GM19372 (cell line): ENCODE measurements at regions not wholly inside any gene's neighbourhood (a gene's known extent, or its start where the extent isn't known, plus 50 kb on each side); places are given as distances from the start of the nearest gene placed in this dataset.

Experiments
- ATAC-seq: cut with Tn5 transposase; IDR thresholded peaks from one replicate; pipeline ENCODE4 v1.9.1; 2021; ENCODE audit warnings: mild to moderate bottlenecking, low read depth, moderate library complexity; ENCODE audit not compliant: unreplicated experiment

DNA sequence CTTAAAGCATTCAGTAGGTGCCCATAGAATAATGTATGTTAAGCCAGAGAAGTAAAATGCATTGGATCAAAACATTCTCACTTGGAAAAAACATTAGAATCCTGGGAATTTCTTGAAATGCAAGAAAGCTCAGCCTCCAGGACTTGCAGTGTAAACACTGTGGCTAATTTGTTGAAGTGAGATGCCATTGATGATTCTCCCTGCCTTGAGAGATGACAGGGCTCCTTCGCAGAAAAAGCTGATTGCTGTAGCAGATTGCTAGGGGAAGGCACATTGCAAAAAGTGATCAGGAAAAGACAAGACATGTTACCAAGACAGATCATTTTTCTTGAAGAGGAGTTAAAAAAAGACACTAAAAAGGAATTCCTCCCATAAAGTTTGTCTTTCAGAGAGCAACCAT is 204.2 kb upstream of the HMGA2 start:
- no peak for ATAC-seq

DNA sequence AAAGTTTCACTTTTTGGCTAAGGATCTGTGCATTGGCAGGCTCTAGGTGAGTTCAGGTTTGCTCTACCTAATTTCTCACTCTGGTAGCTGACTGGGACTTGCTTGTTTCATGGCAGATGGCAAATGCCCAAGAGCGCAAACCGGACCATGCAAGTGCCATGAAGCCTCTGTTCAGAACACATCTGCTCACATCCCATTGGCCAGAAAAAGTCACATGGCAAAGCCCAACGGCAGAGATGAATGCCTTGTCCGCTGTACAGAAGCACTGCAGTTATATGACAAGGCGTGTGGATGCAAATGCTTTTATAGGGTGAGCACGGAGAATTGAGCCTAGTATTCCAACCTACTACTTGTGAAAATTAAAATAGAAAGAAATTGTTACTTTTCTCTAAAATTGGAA is 202.2 kb upstream of the HMGA2 start:
- ATAC-seq, result no peak

DNA sequence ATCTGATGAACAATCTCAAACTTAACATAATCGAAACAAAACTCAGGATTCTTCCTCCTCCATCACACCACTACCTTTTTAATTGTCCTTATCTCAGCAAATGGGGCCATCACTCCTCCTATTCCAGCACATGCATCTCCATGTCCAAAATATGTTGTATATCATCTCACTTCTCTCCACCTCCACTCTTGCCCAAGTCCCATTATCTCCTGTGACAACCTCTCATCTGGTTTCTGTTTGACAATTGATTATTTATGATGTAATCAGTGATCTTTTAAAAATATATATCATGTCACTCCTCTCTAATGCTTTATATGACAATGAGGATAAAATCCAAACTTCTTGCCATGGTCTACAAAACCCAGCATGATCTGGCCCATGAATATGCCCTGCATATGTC is 200.8 kb upstream of the HMGA2 start:
- no peak for ATAC-seq

DNA sequence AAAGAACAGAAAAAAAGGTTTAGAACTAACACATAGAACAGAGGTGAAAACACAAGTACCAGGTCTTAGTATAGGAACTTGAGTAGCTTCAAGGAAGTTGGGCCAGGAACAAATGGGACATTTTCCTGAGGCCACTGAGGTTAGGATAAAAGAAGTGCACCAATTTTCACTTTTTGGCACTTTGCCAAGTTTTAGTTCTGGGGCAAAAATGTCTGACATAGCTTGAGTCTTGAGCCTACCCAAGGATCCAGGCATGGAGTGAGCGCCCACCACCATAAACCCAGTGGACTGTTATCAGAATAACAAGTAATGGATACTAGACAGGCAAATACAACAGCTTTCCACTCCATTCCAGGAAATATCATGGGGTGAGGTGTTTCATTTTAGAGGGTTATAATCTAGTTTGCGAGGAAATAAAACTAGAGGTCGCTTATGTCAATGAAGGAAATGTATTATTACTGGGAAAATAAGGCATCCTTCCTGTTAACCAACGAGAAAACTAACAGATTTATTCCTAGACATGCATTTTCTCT is 199.7 kb upstream of the HMGA2 start:
- no peak for ATAC-seq

DNA sequence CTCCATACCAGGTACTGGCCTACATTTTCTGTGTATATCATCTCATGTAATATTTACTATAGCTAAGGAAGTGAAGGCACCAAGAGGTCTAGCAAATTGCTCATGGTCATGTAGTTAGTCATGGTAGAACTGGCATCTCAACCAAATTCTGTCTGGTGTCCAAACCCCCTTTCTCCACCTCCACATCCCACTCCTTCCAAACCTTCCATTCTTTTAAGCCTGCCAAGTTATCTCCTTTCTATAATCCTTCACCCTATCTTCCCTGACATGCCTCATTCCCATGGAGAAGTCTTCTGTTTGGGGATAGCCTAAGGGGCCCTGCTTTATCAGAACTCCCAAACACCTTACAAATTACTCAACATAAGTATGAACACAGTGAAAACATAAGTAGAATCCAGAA is 196.2 kb upstream of the HMGA2 start:
- ATAC-seq, result no peak

DNA sequence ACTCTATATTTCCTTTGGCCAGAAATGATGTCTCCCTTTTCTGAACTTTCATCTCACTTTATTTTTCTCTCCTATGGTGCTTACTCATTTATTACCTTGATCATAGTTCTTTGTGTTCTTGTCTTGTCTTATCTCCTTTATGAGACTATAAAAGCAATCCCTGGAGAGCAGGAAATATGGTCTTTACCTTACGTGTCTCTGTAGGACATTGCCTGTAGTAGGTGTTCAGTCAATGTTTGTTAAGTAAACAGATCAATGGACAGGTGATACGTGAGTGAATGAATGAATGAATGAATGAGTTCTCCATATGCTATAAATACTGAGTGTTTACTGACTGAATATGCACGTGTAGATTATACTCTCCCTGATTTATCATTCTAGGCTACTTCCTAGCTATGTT is 193.7 kb upstream of the HMGA2 start:
- no peak for ATAC-seq

DNA sequence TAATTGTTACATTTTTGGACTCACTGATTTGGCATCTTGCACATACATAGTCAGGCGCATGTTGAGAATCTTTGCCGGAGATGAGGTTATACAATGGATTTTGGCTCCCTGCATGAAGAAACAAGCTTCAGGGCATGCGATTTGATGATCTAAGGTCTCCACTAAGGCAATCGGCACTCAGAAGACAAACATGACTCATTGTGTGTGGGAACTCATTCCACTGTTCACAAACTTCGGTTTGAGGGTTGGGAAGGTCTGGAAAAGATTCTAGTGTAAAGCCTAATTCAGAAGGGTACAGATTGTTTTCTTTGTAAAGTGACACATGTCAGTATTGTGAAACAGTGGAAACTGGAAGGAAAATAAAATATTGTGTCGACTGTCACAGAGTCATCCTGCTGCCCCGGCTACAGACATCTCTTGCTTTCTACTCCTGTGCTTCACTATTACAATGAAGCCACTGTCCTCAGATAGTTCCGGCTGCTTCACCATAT is 192.6 kb upstream of the HMGA2 start:
- no peak for ATAC-seq

DNA sequence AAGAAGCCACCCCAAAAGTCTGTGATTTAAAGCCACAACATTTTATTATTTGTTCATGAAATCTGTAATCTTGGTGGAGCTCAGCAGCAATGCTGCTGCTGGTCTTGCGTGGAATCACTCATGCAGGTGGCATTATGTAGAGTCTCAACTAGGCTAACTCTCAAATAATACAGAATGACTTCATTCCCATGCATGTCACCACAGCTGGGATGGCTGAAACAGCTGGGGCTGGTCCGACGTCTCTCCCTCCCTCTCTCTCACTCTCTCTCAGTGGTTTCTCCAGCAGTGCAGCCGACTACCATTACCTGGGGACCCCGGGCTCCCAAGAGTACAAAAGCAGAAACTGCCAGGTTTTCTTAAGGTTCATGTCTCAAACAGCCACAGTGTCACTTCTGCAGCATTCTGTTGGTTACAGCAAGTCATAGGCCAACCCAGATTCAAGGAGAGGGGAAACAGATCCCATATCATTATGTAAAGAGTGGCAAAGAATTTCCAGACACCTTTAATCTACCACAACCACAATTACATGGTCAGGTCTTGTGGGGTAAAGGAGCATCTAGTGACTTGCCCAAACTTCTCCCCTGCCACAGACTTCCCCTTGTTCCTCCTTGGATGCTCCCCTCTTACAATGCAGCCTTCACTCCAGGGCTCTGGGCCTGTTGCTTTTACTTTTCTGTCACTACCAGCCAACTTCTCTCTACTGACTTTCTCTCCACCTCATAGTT is 192.0 kb upstream of the HMGA2 start:
- ATAC-seq, result no peak

DNA sequence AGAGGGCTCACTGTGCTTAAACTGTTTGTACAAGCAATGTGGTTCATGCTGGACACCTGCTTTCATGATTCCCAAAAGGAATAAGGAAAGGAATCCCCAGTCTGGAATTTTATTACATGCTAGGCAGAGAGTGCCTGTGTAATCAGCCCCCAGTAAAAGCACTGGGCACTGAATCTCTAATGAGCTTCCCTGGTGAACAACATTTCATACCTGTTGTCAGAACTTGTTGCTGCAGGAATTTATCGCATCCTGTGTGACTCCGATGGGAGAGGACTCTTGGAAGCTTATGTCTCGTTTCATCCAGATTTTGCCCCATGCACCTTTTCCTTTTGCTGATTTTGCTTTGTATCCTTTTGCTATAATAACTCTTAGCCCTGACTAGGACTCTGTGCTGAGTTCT is 190.2 kb upstream of the HMGA2 start:
- no peak for ATAC-seq

DNA sequence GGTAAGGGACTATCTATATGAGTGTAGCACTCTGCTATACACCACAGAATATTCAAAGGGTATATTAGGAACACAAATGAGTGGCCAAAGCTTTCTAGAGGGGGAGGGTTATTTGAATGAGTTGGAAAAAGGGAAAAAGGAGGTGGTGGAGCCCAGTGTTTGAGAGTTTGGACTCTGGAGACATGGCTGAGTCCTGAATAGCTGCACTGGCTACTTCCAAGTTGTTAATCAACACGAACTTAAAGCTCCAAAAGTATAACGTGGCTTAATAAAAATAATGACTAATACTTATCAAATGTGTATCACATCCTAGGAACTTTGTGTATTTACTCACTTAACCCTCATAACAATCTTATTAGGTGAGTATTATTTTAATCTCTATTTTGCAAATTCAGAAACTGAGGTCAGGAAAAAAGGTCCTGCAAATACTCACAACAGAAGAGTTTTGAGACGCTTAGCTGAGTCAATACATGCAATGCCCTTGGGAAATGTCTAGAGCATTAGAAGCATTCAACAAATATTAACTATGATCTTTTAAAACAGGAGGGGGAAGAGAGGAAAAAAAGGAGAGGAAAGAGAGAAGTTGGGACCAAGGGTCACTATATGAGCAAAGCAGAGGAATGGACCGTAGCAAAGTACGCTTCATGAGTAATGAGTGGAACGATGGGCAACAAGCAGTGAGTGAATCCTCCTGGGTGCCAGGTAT is 189.5 kb upstream of the HMGA2 start:
- ATAC-seq, result no peak

DNA sequence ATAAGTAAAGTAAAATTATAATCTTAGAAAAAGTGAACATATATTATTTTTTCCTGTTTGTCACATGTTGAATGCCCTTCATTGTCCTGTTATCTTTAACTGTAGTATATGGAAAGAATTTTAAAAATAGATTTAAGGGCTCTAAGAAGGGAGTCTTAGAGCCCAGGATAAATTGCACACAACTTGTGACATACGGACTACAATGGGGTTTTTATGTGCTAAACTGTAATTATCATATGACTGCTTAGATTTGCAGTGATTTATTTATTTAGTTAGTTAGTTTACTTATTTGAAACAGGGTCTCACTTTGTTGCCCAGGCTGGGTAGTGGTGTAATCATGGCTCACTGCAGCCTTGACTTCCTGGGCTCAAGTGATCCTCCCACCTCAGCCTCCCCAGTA is 187.8 kb upstream of the HMGA2 start:
- no peak for ATAC-seq

DNA sequence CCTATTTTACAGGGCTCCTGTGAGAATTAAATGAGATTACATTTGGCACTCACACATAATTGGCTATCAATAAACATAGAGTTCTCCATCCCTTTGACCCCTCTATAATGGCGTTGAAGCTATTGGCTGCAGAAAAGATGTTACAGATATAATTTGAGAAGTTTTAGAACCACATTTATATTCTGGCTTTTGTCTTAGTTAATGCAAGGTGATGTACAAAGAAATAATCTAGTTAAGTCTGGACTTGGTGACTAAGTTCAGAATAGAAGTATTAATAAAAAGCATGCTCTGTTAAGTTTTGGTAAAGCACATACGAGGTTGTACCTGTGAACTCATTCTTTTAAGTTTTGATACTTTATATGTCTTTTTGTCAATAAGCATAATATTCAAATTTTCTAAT is 187.1 kb upstream of the HMGA2 start:
- no peak for ATAC-seq

DNA sequence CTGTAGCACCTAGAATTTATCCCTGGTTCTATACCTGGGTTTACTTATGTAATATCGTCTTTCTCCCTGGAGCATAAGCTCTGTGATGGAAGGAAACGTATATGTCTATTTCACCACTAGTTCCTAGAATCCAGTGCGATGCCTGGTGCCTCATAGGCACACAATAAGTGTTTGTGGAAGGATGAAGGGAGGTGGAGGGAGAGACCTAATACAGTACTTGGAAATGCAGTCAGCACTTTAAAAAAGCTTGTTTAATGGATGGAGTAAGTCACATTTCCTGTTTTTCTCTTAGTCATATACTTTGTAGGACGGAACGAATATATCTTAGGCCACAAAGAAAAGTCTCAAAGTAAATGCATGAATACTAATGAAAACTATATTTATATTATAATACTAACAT is 186.5 kb upstream of the HMGA2 start:
- ATAC-seq, result no peak

DNA sequence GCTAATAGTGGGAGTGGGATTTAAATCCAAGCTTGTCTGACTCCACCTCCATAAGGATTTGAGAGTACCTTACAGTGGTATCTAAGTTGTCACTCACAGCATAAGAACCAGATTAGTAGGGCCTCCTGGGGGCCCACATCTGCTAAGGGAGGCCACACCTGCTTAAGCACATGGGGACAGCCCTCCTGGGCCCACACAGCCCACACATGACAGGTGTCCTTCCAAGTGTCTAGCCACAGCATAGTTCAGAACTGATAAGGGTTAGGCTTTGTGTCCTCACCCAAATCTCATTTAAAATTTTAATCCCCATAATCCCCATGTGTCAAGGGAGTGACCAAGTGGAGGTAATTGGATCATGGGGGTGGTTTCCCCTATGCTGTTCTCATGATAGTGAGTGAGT is 186.0 kb upstream of the HMGA2 start:
- ATAC-seq, result no peak

DNA sequence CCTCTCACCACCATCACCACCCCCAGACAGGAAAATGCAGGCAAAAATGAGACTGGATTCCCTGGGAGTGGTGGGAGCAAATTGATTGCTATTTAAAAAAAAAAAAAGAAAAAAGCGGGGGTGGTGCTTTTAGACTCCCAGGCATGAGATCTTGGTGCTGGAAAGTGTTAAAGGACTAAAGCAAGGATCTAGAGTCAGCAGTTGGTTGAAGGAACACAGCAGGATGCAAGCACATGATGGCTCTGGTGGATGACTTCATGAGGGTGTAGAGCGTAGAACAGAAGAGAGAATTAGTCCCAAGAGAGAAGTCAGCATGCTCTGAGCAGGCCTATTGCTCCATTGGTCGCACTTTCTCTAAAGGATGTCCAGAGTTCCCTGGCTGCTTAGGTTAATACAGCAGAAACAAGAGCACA is 183.8 kb upstream of the HMGA2 start:
- no peak for ATAC-seq

DNA sequence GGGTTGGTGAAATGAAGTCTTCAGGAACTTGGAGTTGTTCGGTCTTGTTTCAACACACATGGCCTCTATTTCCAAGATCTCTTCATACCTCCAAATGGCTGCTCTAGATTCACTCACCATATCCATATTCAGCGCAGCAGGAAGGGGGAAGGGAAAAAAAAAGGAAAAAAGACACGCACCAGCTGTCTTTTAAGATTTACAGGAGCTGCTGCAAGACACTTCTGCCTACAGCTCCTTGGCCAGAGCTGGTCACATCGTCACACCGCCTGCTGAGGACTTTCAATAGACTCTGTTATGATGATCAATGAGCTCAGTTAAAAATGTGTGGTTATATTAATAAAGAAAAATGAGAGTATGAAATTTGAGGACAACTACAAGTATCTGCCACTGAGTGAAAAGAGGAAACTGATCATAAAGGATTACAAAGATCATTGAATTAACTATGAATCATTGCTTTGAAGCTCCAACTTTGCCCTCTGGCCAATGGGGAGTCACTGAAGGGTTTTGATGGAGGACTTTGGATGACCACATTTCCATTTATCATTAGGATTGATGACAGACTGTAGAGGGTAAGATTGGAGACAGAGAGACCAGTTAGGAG is 182.1 kb upstream of the HMGA2 start:
- no peak for ATAC-seq

DNA sequence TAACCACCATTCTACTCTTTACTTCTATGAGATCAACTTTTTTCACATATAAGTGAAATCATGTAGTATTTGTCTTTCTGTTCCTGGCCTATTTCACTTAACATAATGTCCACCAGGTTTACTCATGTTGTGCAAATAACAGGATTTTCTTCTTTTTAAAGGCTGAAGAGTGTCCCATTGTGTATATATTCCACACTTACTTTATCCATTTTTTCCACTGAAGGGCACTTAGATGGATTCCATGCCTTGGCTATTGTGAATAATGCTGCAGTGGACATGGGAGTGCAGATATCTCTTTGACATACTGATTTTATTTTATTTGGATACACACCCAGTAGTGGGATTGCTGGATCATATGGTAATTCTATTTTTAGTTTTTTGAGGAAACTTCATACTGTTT is 181.1 kb upstream of the HMGA2 start:
- no peak for ATAC-seq

DNA sequence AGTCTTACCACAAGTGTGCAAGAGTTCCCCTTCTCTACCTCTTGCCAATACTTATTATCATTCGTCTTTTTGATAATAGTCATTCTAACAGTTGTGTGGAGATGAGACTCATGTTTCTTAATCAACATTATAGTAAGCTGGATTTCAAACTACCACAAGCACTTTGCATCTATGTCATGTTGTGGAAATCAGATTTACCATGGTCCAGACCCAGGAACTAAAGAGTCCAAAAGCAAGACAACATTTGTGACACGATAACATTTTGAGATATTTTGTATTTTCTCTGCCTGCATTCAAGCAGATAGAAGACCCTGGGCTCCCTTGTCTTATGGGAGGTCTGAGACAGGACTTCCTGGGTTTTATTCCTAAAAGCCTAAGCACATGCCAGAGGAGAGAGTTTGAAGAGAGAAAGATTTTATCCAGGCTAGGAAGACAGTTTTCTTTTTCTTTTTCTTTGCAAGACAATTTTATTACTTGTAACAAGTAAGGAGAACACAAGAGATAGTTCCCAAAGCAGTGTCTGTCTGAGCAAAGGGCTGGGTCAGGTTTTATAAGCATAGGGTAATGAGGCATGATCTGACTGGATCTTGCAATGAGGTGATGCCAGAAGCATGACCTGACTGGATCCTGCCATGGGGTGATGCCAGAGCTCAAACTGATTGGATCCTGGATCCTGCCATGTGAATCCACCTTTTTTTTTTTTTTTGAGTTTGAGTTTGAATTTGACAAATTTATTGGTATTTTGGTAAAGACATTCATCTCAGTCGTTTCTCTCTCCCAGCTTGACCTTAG is 180.5 kb upstream of the HMGA2 start:
- no peak for ATAC-seq

DNA sequence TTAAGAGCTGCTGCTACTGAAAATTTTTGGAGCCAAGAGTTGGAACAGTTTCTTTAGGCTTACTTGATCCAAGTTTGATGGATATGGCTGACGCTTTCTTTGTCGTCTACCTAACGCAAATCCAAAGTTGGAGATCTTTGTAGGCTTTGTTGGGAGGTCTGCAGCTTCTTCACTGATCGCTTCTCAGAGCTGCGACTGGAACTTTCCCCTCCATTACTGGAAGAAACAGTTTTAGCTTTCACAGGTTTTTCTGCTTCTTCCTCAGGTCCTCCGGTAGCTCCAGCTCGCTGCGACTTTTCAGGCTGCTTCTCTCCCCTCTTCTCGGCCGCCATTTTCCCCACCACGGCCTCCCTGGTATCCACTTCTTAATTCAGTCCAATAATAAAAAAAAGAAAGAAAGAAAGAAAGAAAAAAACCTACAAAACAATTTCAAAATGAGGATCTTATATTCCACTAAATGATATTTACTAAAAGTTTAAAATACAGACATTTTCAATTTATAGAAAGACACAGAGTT is 178.1 kb upstream of the HMGA2 start:
- ATAC-seq, result no peak

DNA sequence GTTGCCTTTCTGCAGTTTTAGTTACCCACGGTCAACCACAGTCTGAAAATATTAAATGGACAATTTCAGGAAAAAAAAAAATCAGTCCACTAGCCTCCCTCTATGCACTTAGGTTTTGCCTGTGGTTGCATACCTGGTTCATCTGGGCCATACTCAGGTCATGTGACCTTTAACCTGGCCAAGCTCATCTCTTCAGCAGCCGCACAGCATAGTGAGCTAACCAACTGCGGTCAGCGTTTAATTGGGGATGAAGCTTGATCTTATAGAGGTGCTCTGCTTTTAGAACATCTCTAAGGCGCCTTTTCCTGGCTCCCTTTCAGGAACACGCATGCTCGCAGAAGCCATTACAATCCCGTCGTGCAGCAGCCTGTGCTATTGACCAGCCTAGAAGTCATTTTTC is 177.2 kb upstream of the HMGA2 start:
- no peak for ATAC-seq

DNA sequence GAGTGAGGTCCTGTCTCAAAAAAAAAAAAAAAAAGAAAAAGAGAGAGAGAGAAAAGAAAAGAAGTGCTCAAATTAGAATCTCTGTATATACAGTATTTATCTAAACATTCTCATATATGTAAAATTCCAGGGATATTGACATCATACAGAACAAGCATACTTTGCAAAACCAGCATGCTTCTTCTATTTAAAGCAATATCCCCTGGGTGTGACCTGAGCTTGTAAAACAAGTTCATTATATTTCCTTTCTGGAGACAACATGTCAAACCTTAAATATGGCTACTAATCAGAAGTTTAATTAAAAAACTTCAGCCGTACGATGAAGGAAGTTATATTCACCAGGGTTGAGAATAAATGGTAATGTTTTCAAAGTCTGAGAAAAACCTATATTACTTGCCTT is 175.8 kb upstream of the HMGA2 start:
- ATAC-seq, result no peak
